HepG2 (cell line): ENCODE measurements at regions not wholly inside any gene's neighbourhood (a gene's known extent, or its start where the extent isn't known, plus 50 kb on each side); places are given as distances from the start of the nearest gene placed in this dataset.

Experiments
- ATAC-seq: fragments of 200-7000 bp; cut with Tn5 transposase; 3 replicates; pipeline ENCODE4 v1.9.1; 2020; ENCODE audit warnings: mild to moderate bottlenecking, moderate library complexity
- BruUV-seq: library from RNA; stranded (reverse); fragments of 400-500 nt; replicated peaks from 2 replicates; lab custom pipeline; 2021; lab: Mats Ljungman, UMichigan
- CTCF ChIA-PET: fragments of 300-600 bp; formaldehyde crosslinking; extraction: SDS; loops from one replicate; lab custom pipeline; 2021; ENCODE audit warnings: low total read pairs, inconsistent platforms, low intra/inter-chr PET ratio; lab: Yijun Ruan, JAX
- POLR2A ChIA-PET: fragments of 350-600 bp; sonication (Branson Sonifier 250); formaldehyde crosslinking; loops from one replicate; lab custom pipeline; 2020; ENCODE audit warnings: antibody characterized with exemption, inconsistent platforms; lab: Yijun Ruan, JAX
- DNase-seq: peaks from one replicate; pipeline ENCODE4 v3.0.0-alpha.2; 2015; ENCODE audit warnings: low spot score
- FAIRE-seq: peaks from 3 replicates; lab custom pipeline; 2011; peaks lifted over from hg19 to GRCh38; lab: Jason Lieb, UNC
- H2AFZ ChIP-seq: one replicate; pipeline ENCODE4 v1.6.1; 2011; ENCODE audit warnings: low read length, inconsistent platforms
- H3K27ac ChIP-seq: fragments of 300-600 bp; 3 replicates; pipeline ENCODE4 v1.8.0; 2011; ENCODE audit warnings: mixed run types, mild to moderate bottlenecking, mixed read lengths, low read length, inconsistent platforms; ENCODE audit not compliant: insufficient read depth; ENCODE audit errors: extremely low read length
- H3K27me3 ChIP-seq, 2 experiments: fragments of 200-600 bp in 1 of 2; 2 replicates in 1 of 2; 3 replicates in 1 of 2; pipeline versions ENCODE4 v1.6.0 to v1.8.0; 2011; ENCODE audit warnings: low read length in 2 of 2, mild to moderate bottlenecking in 2 of 2, moderate library complexity in 2 of 2, inconsistent platforms in 1 of 2; ENCODE audit not compliant: insufficient read depth in 2 of 2, control insufficient read depth in 1 of 2
- H3K36me3 ChIP-seq, 2 experiments: fragments of 200-600 bp in 1 of 2; replicated peaks in 1 of 2; 2 replicates in 1 of 2; 3 replicates in 1 of 2; pipeline versions ENCODE4 v1.5.1 to v1.8.0; 2011; ENCODE audit warnings: low read length in 2 of 2, inconsistent platforms in 1 of 2; ENCODE audit not compliant: insufficient read depth in 2 of 2, control insufficient read depth in 1 of 2
- H3K4me1 ChIP-seq: 2 replicates; pipeline ENCODE4 v1.5.1; 2012; ENCODE audit warnings: low read length, inconsistent platforms; ENCODE audit not compliant: insufficient read depth
- H3K4me2 ChIP-seq: 2 replicates; pipeline ENCODE4 v1.6.0; 2011; ENCODE audit warnings: low read depth, low read length, inconsistent platforms
- H3K4me3 ChIP-seq, 3 experiments: fragments of 200-600 bp in 1 of 3; sonication (generic), shearing (Covaris generic) in 1 of 3; replicated peaks in 1 of 3; 2 replicates each; pipeline ENCODE4 v1.5.1; 2011 to 2016; ENCODE audit warnings: low read length in 3 of 3, inconsistent platforms in 2 of 3, low read depth in 2 of 3, mild to moderate bottlenecking in 2 of 3, control low read depth in 1 of 3, mixed read lengths in 1 of 3; ENCODE audit not compliant: insufficient read depth in 1 of 3
- H3K79me2 ChIP-seq: one replicate; pipeline ENCODE4 v1.6.1; 2011; ENCODE audit warnings: low read length, inconsistent platforms; ENCODE audit not compliant: insufficient read depth
- H3K9ac ChIP-seq: 2 replicates; pipeline ENCODE4 v1.6.0; 2011; ENCODE audit warnings: mild to moderate bottlenecking, low read depth, low read length, inconsistent platforms; ENCODE audit not compliant: insufficient read depth
- H3K9me3 ChIP-seq: 2 replicates; pipeline ENCODE4 v1.5.1; 2012; ENCODE audit warnings: mild to moderate bottlenecking, low read length
- H4K20me1 ChIP-seq: 2 replicates; pipeline ENCODE4 v1.6.0; 2011; ENCODE audit warnings: inconsistent platforms, mild to moderate bottlenecking, low read length, moderate library complexity; ENCODE audit not compliant: insufficient read depth
- FOXJ3 ChIP-seq: sonication (generic); formaldehyde crosslinking; IDR thresholded peaks from 2 replicates; pipeline ENCODE4 v1.4.0; 2020; ENCODE audit warnings: missing genetic modification reagents, mild to moderate bottlenecking, borderline replicate concordance
- RCOR2 ChIP-seq: IDR thresholded peaks from 2 replicates; pipeline ENCODE4 v1.6.1; 2016; ENCODE audit warnings: missing biosample characterization, missing genetic modification reagents
- REST ChIP-seq, 2 experiments: IDR thresholded peaks; 2 replicates each; pipeline ENCODE4 v1.6.1; 2011 to 2012; ENCODE audit warnings: low read length in 2 of 2, borderline replicate concordance in 1 of 2, low read depth in 1 of 2, mild to moderate bottlenecking in 1 of 2, moderate library complexity in 1 of 2
- SMAD3 ChIP-seq: sonication (generic); formaldehyde crosslinking; IDR thresholded peaks from 2 replicates; pipeline ENCODE4 v1.4.0; 2020; ENCODE audit warnings: missing genetic modification reagents
- WIZ ChIP-seq: sonication (generic); formaldehyde crosslinking; IDR thresholded peaks from 2 replicates; pipeline ENCODE4 v1.5.1; 2020; ENCODE audit warnings: mild to moderate bottlenecking, missing genetic modification reagents
- ZNF652 ChIP-seq: IDR thresholded peaks from 2 replicates; pipeline ENCODE4 v1.6.1; 2016; ENCODE audit warnings: low read depth, borderline replicate concordance
- ZZZ3 ChIP-seq: sonication (generic); formaldehyde crosslinking; IDR thresholded peaks from 2 replicates; pipeline ENCODE4 v1.4.0; 2020; ENCODE audit warnings: missing genetic modification reagents, mild to moderate bottlenecking, borderline replicate concordance
- WGBS: methylation state at CpG from one replicate; pipeline ENCODE4 v1.1.6; 2017; ENCODE audit warnings: low lambda C conversion rate; 5-methylcytosine and 5-hydroxymethylcytosine counted together
- in situ Hi-C: cut with HindIII; loops from 2 replicates; pipeline ENCODE4 v1.10.0; 2017; ENCODE audit warnings: low pct_unique_long_range_greater_than_20kb; ENCODE audit not compliant: extremely low pct_ligation_motif_present
- intact Hi-C: fragments of 100-400 bp; cut with micrococcal nuclease; formaldehyde crosslinking; loops from one replicate; pipeline ENCODE4 v1.10.0; 2022; ENCODE audit not compliant: unreplicated experiment

GRCh38 chr3:71978150-71978721 lies 193.3 kb upstream of the PROK2 start (continued):
- TF ChIP-seq RCOR2 (CRISPR knock-in tag) (no peak), SMAD3 (CRISPR knock-in tag) (no peak), ZNF652 (CRISPR knock-in tag) (no peak), FOXJ3 (no peak)

- no TSS peak for BruUV-seq
- ChIA-PET POLR2A (no interaction called here), CTCF (no interaction called here)
- Histone ChIP-seq H3K4me3 (no peak overlapping the region), H3K36me3 (no peaks in the 10 kb centered on the region), H4K20me1 (no peaks in the 10 kb centered on the region), H3K79me2 (no peaks in the 10 kb centered on the region), H3K4me1 (no peaks in the 10 kb centered on the region), H3K4me2 (no peak overlapping the region), H3K27ac (no peak overlapping the region), H3K9me3 (no peaks in the 10 kb centered on the region), H3K27me3 (no peaks in the 10 kb centered on the region), H2AFZ (no peak overlapping the region), H3K9ac (no peak overlapping the region)
- in situ Hi-C loops (no loop called here), intact Hi-C loops (no loop called here)
- 29% methylated on average over 4 of the region's 4 CpGs for WGBS
- no peak for DNase-seq
- no peak for TF ChIP-seq ZZZ3 (CRISPR knock-in tag)
- TF ChIP-seq REST (IDR thresholded peaks at IDR 0.05; ENCODE audit: borderline replicate concordance in 1 of 2, low read depth in 1 of 2, low read length in 2 of 2), result peak in 1 of 2 experiments; percentile 57; a peak in 1 of 4 replicates
- no peak for TF ChIP-seq WIZ (CRISPR knock-in tag)
- no peak for ATAC-seq
- no peak for FAIRE-seq
Observed at GRCh38 chr3:71977525-71977924, 192.6 kb upstream of the PROK2 start.
